GM23338 (cell line): ENCODE measurements at regions not wholly inside any gene's neighbourhood (a gene's known extent, or its start where the extent isn't known, plus 50 kb on each side); places are given as distances from the start of the nearest gene placed in this dataset.

Experiments used
- ATAC-seq: fragments of 200-7000 bp; cut with Tn5 transposase; 3 replicates; pipeline ENCODE4 v1.9.1; 2020
- DNase-seq: peaks from one replicate; pipeline ENCODE4 v3.0.0-alpha.2; 2015; ENCODE audit warnings: low spot score
- H2AFZ ChIP-seq: fragments of 200-600 bp; sonication (generic); 2 replicates; pipeline ENCODE4 v1.8.0; 2016; ENCODE audit warnings: antibody characterized with exemption, mild to moderate bottlenecking, moderate library complexity
- H3F3A ChIP-seq: fragments of 200-600 bp; sonication (generic); replicated peaks from 2 replicates; pipeline ENCODE4 v1.8.0; 2017; ENCODE audit warnings: antibody characterized with exemption, mixed run types, low read depth
- H3K27ac ChIP-seq: fragments of 200-600 bp; sonication (generic); 2 replicates; pipeline ENCODE4 v1.6.1; 2016; ENCODE audit warnings: low read depth
- H3K27me3 ChIP-seq: fragments of 200-600 bp; sonication (generic); 2 replicates; pipeline ENCODE4 v1.8.0; 2016; ENCODE audit warnings: mild to moderate bottlenecking, mixed run types, moderate library complexity; ENCODE audit not compliant: insufficient read depth
- H3K36me3 ChIP-seq: fragments of 200-600 bp; sonication (generic); 2 replicates; pipeline ENCODE4 v1.8.0; 2016; ENCODE audit warnings: mild to moderate bottlenecking; ENCODE audit not compliant: insufficient read depth
- H3K4me1 ChIP-seq: fragments of 200-600 bp; sonication (generic); 2 replicates; pipeline ENCODE4 v1.8.0; 2016; ENCODE audit warnings: mild to moderate bottlenecking, moderate library complexity; ENCODE audit not compliant: insufficient read depth
- H3K4me2 ChIP-seq: fragments of 200-600 bp; sonication (generic); 2 replicates; pipeline ENCODE4 v1.7.1; 2017; ENCODE audit warnings: mixed run types
- H3K4me3 ChIP-seq: fragments of 200-600 bp; sonication (generic); 2 replicates; pipeline ENCODE4 v1.6.1; 2016; ENCODE audit warnings: mixed run types
- H3K79me2 ChIP-seq: fragments of 200-600 bp; sonication (generic); replicated peaks from 2 replicates; pipeline ENCODE4 v1.8.0; 2017; ENCODE audit warnings: mild to moderate bottlenecking; ENCODE audit not compliant: insufficient read depth
- H3K9me2 ChIP-seq: fragments of 200-600 bp; sonication (generic); 2 replicates; pipeline ENCODE4 v1.8.0; 2017; ENCODE audit not compliant: insufficient read depth
- H4K20me1 ChIP-seq: fragments of 200-600 bp; sonication (generic); replicated peaks from 2 replicates; pipeline ENCODE4 v1.8.0; 2017; ENCODE audit warnings: mild to moderate bottlenecking; ENCODE audit not compliant: insufficient read depth
- H3K27ac Mint-ChIP-seq: 2 replicates; pipeline ENCODE4 v1.8.0; 2020; ENCODE audit warnings: inconsistent platforms, mild to moderate bottlenecking, moderate library complexity, mixed read lengths
- H3K27me3 Mint-ChIP-seq: 3 replicates; pipeline ENCODE4 v1.8.0; 2022; ENCODE audit warnings: low read depth, mild to moderate bottlenecking, moderate library complexity, mixed read lengths, inconsistent platforms; ENCODE audit not compliant: insufficient read depth, poor library complexity
- H3K36me3 Mint-ChIP-seq: 3 replicates; pipeline ENCODE4 v1.8.0; 2021; ENCODE audit warnings: low read depth, mild to moderate bottlenecking, inconsistent platforms, moderate library complexity, mixed read lengths
- H3K4me1 Mint-ChIP-seq: 3 replicates; pipeline ENCODE4 v1.8.0; 2020; ENCODE audit warnings: mild to moderate bottlenecking, inconsistent platforms, mixed read lengths
- H3K4me3 Mint-ChIP-seq: 3 replicates; pipeline ENCODE4 v1.8.0; 2021; ENCODE audit warnings: moderate library complexity, mild to moderate bottlenecking, inconsistent platforms, mixed read lengths
- H3K9me3 Mint-ChIP-seq: 3 replicates; pipeline ENCODE4 v1.8.0; 2020; ENCODE audit warnings: moderate library complexity, mild to moderate bottlenecking, inconsistent platforms, mixed read lengths
- ETS1 ChIP-seq: IDR thresholded peaks from 2 replicates; pipeline ENCODE4 v1.6.1; 2016; ENCODE audit warnings: antibody characterized with exemption
- EZH2 ChIP-seq: fragments of 200-600 bp; sonication (generic); IDR thresholded peaks from one replicate; pipeline ENCODE4 v1.8.0; 2017; ENCODE audit warnings: antibody characterized with exemption, mild to moderate bottlenecking, low read depth; ENCODE audit not compliant: unreplicated experiment
- EZH2phosphoT487 ChIP-seq: fragments of 200-600 bp; sonication (generic); IDR thresholded peaks from one replicate; pipeline ENCODE4 v1.8.1; 2018; ENCODE audit warnings: antibody characterized with exemption; ENCODE audit not compliant: unreplicated experiment
- NANOG ChIP-seq: IDR thresholded peaks from 2 replicates; pipeline ENCODE4 v1.6.1; 2016; ENCODE audit warnings: antibody characterized with exemption, borderline replicate concordance
- POLR2AphosphoS5 ChIP-seq: IDR thresholded peaks from 2 replicates; pipeline ENCODE4 v1.6.1; 2016; ENCODE audit warnings: antibody characterized with exemption, low read depth
- ZNF114 ChIP-seq: fragments of 250-450 bp; sonication (Bioruptor Pico); IDR thresholded peaks from 2 replicates; pipeline ENCODE4 v1.5.0; 2020; ENCODE audit warnings: mild to moderate bottlenecking, moderate library complexity
- ZNF331 ChIP-seq: fragments of 250-450 bp; sonication (Bioruptor Pico); IDR thresholded peaks from 2 replicates; pipeline ENCODE4 v1.5.0; 2020; ENCODE audit warnings: low read depth, mild to moderate bottlenecking, moderate library complexity
- ZNF462 ChIP-seq: fragments of 250-450 bp; sonication (Bioruptor Pico); IDR thresholded peaks from 2 replicates; pipeline ENCODE4 v1.5.0; 2020; ENCODE audit warnings: mild to moderate bottlenecking, moderate library complexity

- TF ChIP-seq ZNF462 (CRISPR knock-in tag) (no peak), EZH2 (no peak), POLR2AphosphoS5 (no peak), EZH2phosphoT487 (no peak), ETS1 (no peak)
Observed at GRCh38 chr1:192489748-192490147, 85.8 kb upstream of the RGS1 start (continued).

- Histone ChIP-seq H3K79me2 (no peaks in the 10 kb centered on the region), H3K27me3 (no peaks in the 10 kb centered on the region), H3F3A (no peaks in the 10 kb centered on the region), H3K4me1 (0 out of 2 replicates have a peak, but pooled peaks cover 8% of the 10 kb centered on the region), H4K20me1 (no peaks in the 10 kb centered on the region), H3K4me3 (no peak overlapping the region), H3K27ac (no peak overlapping the region), H3K4me2 (no peak overlapping the region), H3K9me2 (no peaks in the 10 kb centered on the region), H3K36me3 (0 out of 2 replicates have a peak, but pooled peaks cover 2% of the 10 kb centered on the region), H2AFZ (no peak overlapping the region)
- Mint-ChIP-seq H3K9me3 (no peaks in the 10 kb centered on the region), H3K27me3 (no peaks in the 10 kb centered on the region), H3K4me1 (peaks cover 3% of the 10 kb centered on the region), H3K36me3 (no peaks in the 10 kb centered on the region), H3K4me3 (no peak overlapping the region), H3K27ac (no peak overlapping the region)
- ATAC-seq (no peak), DNase-seq (no peak)
- TF ChIP-seq EZH2phosphoT487 (no peak), ZNF114 (no peak), NANOG (no peak), ZNF331 (CRISPR knock-in tag) (no peak), ZNF462 (CRISPR knock-in tag) (no peak), EZH2 (no peak)
Observed at GRCh38 chr1:192491804-192492554, 83.6 kb upstream of the RGS1 start.
